ENCODE measurements at regions not wholly inside any gene's neighbourhood (a gene's known extent, or its start where the extent isn't known, plus 50 kb on each side); places are given as distances from the start of the nearest gene placed in this dataset.
"Not testable (repeated sequence)": the region's sequence is repeated elsewhere in the genome, so short reads cannot be mapped to it uniquely, and the experiment has no call there.

DNA sequence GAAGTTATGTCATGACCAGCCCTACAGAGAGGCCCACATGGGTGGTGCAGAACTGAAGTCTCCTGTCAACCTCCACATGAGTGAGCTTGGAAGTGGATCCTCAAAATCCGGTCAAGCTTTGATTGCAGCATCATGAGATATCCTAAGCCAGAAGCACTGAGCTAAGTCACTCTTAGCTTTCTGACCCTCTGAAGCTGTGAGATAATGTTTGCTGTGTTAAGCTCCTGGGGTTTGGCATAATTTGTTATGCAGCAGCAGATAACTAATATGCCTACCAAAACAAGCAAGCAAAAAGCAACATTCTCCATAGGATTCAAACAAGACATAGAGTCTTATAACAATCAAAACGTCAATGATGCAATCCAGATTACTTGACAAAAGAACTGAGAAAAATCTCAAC is 87.6 kb upstream of the GRIN2B start:
- FAIRE-seq (no peak), DNase-seq (ENCODE audit: insufficient read length, low spot score) (no peak)
- TF ChIP-seq, protein P1, sequence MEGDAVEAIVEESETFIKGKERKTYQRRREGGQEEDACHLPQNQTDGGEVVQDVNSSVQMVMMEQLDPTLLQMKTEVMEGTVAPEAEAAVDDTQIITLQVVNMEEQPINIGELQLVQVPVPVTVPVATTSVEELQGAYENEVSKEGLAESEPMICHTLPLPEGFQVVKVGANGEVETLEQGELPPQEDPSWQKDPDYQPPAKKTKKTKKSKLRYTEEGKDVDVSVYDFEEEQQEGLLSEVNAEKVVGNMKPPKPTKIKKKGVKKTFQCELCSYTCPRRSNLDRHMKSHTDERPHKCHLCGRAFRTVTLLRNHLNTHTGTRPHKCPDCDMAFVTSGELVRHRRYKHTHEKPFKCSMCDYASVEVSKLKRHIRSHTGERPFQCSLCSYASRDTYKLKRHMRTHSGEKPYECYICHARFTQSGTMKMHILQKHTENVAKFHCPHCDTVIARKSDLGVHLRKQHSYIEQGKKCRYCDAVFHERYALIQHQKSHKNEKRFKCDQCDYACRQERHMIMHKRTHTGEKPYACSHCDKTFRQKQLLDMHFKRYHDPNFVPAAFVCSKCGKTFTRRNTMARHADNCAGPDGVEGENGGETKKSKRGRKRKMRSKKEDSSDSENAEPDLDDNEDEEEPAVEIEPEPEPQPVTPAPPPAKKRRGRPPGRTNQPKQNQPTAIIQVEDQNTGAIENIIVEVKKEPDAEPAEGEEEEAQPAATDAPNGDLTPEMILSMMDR (IDR thresholded peaks at IDR 0.05; ENCODE audit: insufficient read depth, missing control alignments), result no peak

- TF ChIP-seq, protein P1 (IDR thresholded peaks at IDR 0.05; ENCODE audit: insufficient read depth, missing control alignments), result no peak
- DNase-seq (ENCODE audit: insufficient read length, low spot score) (no peak), FAIRE-seq (no peak)
These were observed 90.4 kb upstream of the GRIN2B start for GRCh38 chr12:14071833-14072232.

DNA sequence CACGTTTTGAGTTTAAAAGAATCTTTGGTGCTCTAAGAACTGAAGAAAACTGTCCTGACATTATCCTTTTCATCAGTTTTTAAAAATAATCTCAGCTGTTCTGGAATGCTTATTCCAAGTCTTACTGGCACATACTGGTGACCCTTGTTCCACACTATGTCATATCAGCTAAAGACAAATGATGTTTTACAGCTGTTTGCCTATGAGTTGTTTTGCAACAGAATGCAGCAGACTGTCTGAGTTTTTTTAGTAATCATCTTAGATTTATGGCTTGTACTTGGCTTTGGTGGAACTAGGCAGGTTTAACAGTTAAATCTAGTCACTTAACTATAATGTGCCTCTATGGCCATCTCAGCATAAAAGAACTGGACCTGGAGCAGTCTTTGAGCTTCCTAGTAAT is 91.6 kb upstream of the GRIN2B start:
- no peak for FAIRE-seq
- TF ChIP-seq, protein P1 (IDR thresholded peaks at IDR 0.05; ENCODE audit: insufficient read depth, missing control alignments), result no peak
- DNase-seq (ENCODE audit: insufficient read length, low spot score), result no peak

DNA sequence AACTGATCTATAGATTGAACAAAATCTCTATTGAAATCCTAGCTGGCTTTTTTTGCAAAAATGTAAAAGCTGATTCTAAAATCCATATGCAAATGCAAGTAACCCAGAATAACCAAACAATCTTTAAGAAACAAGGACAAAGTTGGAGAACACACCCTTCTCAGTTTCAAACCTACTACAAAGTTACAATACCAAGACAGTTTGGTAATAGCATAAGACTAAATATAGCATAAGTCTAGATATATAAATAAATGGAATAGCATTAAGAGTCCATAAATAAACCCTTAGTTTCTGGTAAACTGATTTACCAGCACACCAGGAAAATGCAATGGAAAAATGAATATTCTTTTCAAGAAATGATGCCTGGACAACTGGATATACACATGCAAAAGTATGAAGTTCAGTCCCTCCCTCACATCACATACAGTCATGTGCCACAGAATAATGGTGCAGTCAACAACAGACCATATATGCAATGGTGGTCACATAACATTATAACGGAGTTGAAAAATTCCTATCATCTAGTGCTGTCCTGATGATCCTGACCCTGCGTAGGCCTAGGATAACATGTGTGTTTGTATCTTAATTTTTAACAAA is 94.5 kb upstream of the GRIN2B start:
- DNase-seq (ENCODE audit: insufficient read length, low spot score) (no peak), FAIRE-seq (no peak)
- TF ChIP-seq, protein P1 (IDR thresholded peaks at IDR 0.05; ENCODE audit: insufficient read depth, missing control alignments), result no peak

- DNase-seq (ENCODE audit: insufficient read length, low spot score) (no peak), FAIRE-seq (no peak)
- TF ChIP-seq, protein P1 (IDR thresholded peaks at IDR 0.05; ENCODE audit: insufficient read depth, missing control alignments), result no peak
These were observed 95.1 kb upstream of the GRIN2B start for GRCh38 chr12:14076538-14076937.

DNA sequence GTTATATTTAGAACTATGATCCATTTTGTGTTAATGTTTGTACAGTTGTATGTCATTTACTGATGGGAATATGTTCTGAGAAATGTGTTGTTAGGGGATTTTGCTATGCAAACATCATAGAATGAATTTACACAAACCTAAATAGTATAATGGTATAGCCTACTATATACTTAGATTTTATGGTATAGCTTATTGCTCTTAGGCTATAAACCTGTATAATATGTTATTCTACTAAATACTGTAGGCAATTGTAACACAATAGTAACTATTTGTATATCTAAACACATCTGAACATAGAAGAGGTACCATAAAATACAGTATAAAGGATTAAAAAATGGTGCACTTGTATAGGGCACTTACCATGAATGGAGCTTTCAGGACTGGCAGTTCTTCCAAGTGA is 105.4 kb upstream of the GRIN2B start:
- FAIRE-seq, result no peak
- DNase-seq (ENCODE audit: insufficient read length, low spot score), result no peak
- TF ChIP-seq, protein P1 (IDR thresholded peaks at IDR 0.05; ENCODE audit: insufficient read depth, missing control alignments), result no peak

- TF ChIP-seq, protein P1 (IDR thresholded peaks at IDR 0.05; ENCODE audit: insufficient read depth, missing control alignments), result no peak
- DNase-seq (ENCODE audit: insufficient read length, low spot score) (no peak), FAIRE-seq (no peak)
These were observed 118.6 kb upstream of the GRIN2B start for GRCh38 chr12:14099994-14100393.

- not testable (repeated sequence) for FAIRE-seq; DNase-seq (ENCODE audit: insufficient read length, low spot score)
These were observed 120.2 kb upstream of the GRIN2B start for GRCh38 chr12:14101556-14101955.

Data from D721Med (cell line).